DOHH2 (cell line): ENCODE measurements at regions not wholly inside any gene's neighbourhood (a gene's known extent, or its start where the extent isn't known, plus 50 kb on each side); places are given as distances from the start of the nearest gene placed in this dataset.

Source experiments
- CTCF ChIP-seq: fragments of 200-600 bp; sonication (generic); IDR thresholded peaks from one replicate; pipeline ENCODE4 v1.5.1; 2014; ENCODE audit warnings: antibody characterized with exemption, mild to moderate bottlenecking, low read depth, low read length; ENCODE audit not compliant: poor library complexity, severe bottlenecking
- EZH2phosphoT487 ChIP-seq: fragments of 200-600 bp; sonication (generic); IDR thresholded peaks from 2 replicates; pipeline ENCODE4 v1.6.1; 2017; ENCODE audit warnings: borderline replicate concordance, mild to moderate bottlenecking, antibody characterized with exemption, low read length, moderate library complexity, mixed read lengths

DNA sequence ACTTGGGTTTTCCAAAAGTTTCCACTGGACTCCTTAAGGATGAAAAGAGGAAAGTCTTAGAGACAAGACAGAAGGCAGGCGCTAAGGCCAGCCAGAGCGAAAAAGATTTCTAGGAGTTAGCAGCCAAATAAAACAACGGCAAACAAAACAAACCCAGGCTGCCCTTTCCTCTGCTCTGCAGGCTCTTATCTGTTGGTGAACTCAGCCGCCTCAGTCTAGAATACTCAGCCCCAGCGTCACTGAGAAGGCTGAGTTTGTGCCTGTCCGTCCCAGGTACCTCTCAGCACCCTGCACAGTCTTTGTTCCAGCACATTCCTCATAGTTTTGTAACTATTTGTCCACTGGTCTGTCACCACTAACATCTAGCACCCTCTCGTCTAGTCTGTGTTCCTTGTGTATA, 75.6 kb upstream of the FAM9C start:
- TF ChIP-seq CTCF (no peak), EZH2phosphoT487 (no peak)
